CD14-positive monocyte (primary cell): ENCODE measurements at regions not wholly inside any gene's neighbourhood (a gene's known extent, or its start where the extent isn't known, plus 50 kb on each side); places are given as distances from the start of the nearest gene placed in this dataset.

Experiments
- DNase-seq, 3 donors: peaks; one replicate each; pipeline ENCODE4 v3.0.0-alpha.2; 2011 to 2022
- H2AFZ ChIP-seq: 2 replicates; pipeline ENCODE4 v1.6.0; 2012; ENCODE audit warnings: mild to moderate bottlenecking, low read depth, low read length, inconsistent platforms; ENCODE audit not compliant: insufficient read depth, poor library complexity, severe bottlenecking
- H3K27ac ChIP-seq, 2 donors: 1 replicate in 1 of 2; 2 replicates in 1 of 2; pipeline ENCODE4 v1.5.1; 2012 to 2013; ENCODE audit warnings: low read length in 2 of 2, control low read depth in 1 of 2, inconsistent platforms in 1 of 2, low read depth in 1 of 2, mild to moderate bottlenecking in 1 of 2
- H3K27me3 ChIP-seq, 2 donors: one replicate each; pipeline versions ENCODE4 v1.6.0 to v1.6.1; 2011 to 2013; ENCODE audit warnings: low read length in 2 of 2; ENCODE audit not compliant: control insufficient read depth in 2 of 2, insufficient read depth in 2 of 2
- H3K36me3 ChIP-seq, 2 donors: replicated peaks in 1 of 2; 1 replicate in 1 of 2; 2 replicates in 1 of 2; pipeline versions ENCODE4 v1.5.1 to v1.6.1; 2012 to 2013; ENCODE audit warnings: low read length in 2 of 2, control low read depth in 1 of 2, inconsistent platforms in 1 of 2, mild to moderate bottlenecking in 1 of 2; ENCODE audit not compliant: insufficient read depth in 2 of 2, control insufficient read depth in 1 of 2
- H3K4me1 ChIP-seq, 2 donors: 1 replicate in 1 of 2; 2 replicates in 1 of 2; pipeline versions ENCODE4 v1.5.1 to v1.6.1; 2012 to 2013; ENCODE audit warnings: low read length in 2 of 2, control low read depth in 1 of 2, inconsistent platforms in 1 of 2, mild to moderate bottlenecking in 1 of 2, moderate library complexity in 1 of 2; ENCODE audit not compliant: insufficient read depth in 2 of 2, control insufficient read depth in 1 of 2
- H3K4me2 ChIP-seq: replicated peaks from 2 replicates; pipeline ENCODE3; 2012; ENCODE audit warnings: low read length, moderate library complexity, mild to moderate bottlenecking; ENCODE audit not compliant: poor library complexity, severe bottlenecking; ENCODE audit errors: extremely low read depth
- H3K4me3 ChIP-seq, 3 experiments: fragments of 200-600 bp in 1 of 3; sonication (generic) in 1 of 3; replicated peaks in 1 of 3; 1 replicate in 2 of 3; 2 replicates in 1 of 3; pipeline ENCODE4 v1.5.1; 2011 to 2013; ENCODE audit warnings: low read length in 3 of 3, mild to moderate bottlenecking in 3 of 3, control low read depth in 2 of 3, low read depth in 2 of 3, inconsistent platforms in 1 of 3, moderate library complexity in 1 of 3
- H3K79me2 ChIP-seq: 2 replicates; pipeline ENCODE4 v1.6.0; 2012; ENCODE audit warnings: mild to moderate bottlenecking, control low read depth, inconsistent platforms, low read length, moderate library complexity; ENCODE audit not compliant: insufficient read depth
- H3K9ac ChIP-seq: 2 replicates; pipeline ENCODE4 v1.6.0; 2017; ENCODE audit warnings: low read length, mild to moderate bottlenecking; ENCODE audit not compliant: insufficient read depth, poor library complexity, severe bottlenecking
- H3K9me3 ChIP-seq, 2 donors: replicated peaks in 1 of 2; 1 replicate in 1 of 2; 2 replicates in 1 of 2; pipeline versions ENCODE4 v1.5.1 to v1.6.1; 2012 to 2013; ENCODE audit warnings: low read length in 2 of 2, control low read depth in 1 of 2; ENCODE audit not compliant: control insufficient read depth in 1 of 2, insufficient read depth in 1 of 2
- H4K20me1 ChIP-seq: 2 replicates; pipeline ENCODE4 v1.6.0; 2012; ENCODE audit warnings: mild to moderate bottlenecking, low read length, control low read depth, moderate library complexity; ENCODE audit not compliant: insufficient read depth
- H3K27ac Mint-ChIP-seq, 7 donors: one replicate each; pipeline ENCODE4 v1.8.0; 2020; ENCODE audit warnings: mild to moderate bottlenecking in 7 of 7, mixed read lengths in 7 of 7, moderate library complexity in 6 of 7, inconsistent platforms in 2 of 7
- H3K27me3 Mint-ChIP-seq, 3 donors: one replicate each; pipeline ENCODE4 v1.8.0; 2021 to 2022; ENCODE audit warnings: low read depth in 3 of 3, mild to moderate bottlenecking in 3 of 3, mixed read lengths in 3 of 3, moderate library complexity in 3 of 3, inconsistent platforms in 1 of 3
- H3K36me3 Mint-ChIP-seq, 2 donors: one replicate each; pipeline ENCODE4 v1.8.0; 2020; ENCODE audit warnings: mixed read lengths in 2 of 2, inconsistent platforms in 1 of 2, mild to moderate bottlenecking in 1 of 2
- H3K4me1 Mint-ChIP-seq: one replicate; pipeline ENCODE4 v1.8.0; 2020; ENCODE audit warnings: mild to moderate bottlenecking, mixed read lengths
- H3K4me3 Mint-ChIP-seq, 2 donors: one replicate each; pipeline ENCODE4 v1.8.0; 2020; ENCODE audit warnings: mild to moderate bottlenecking in 2 of 2, mixed read lengths in 2 of 2, moderate library complexity in 1 of 2
- H3K9me3 Mint-ChIP-seq, 7 donors: one replicate each; pipeline ENCODE4 v1.8.0; 2020 to 2022; ENCODE audit warnings: mixed read lengths in 7 of 7, mild to moderate bottlenecking in 6 of 7, moderate library complexity in 6 of 7, inconsistent platforms in 2 of 7
- WGBS: methylation state at CpG from one replicate; pipeline ENCODE4 v1.1.5; 2013; ENCODE audit warnings: missing lambda C conversion rate; ENCODE audit not compliant: insufficient coverage; 5-methylcytosine and 5-hydroxymethylcytosine counted together
- intact Hi-C, 2 donors: fragments of 100-400 bp; cut with micrococcal nuclease; formaldehyde crosslinking; loops; one replicate each; pipeline versions ENCODE4 v1.15.0 to v1.15.1; 2023
- TF ChIP-seq, protein P1 (sequence below): fragments of 200-600 bp; IDR thresholded peaks from one replicate; pipeline ENCODE4 v1.8.0; 2022; ENCODE audit warnings: antibody characterized with exemption, mild to moderate bottlenecking

- no peak for DNase-seq
- H2AFZ ChIP-seq: no peak overlapping the region
- H3K27me3 ChIP-seq: no peaks in the 10 kb centered on the region
- TF ChIP-seq, protein P1, sequence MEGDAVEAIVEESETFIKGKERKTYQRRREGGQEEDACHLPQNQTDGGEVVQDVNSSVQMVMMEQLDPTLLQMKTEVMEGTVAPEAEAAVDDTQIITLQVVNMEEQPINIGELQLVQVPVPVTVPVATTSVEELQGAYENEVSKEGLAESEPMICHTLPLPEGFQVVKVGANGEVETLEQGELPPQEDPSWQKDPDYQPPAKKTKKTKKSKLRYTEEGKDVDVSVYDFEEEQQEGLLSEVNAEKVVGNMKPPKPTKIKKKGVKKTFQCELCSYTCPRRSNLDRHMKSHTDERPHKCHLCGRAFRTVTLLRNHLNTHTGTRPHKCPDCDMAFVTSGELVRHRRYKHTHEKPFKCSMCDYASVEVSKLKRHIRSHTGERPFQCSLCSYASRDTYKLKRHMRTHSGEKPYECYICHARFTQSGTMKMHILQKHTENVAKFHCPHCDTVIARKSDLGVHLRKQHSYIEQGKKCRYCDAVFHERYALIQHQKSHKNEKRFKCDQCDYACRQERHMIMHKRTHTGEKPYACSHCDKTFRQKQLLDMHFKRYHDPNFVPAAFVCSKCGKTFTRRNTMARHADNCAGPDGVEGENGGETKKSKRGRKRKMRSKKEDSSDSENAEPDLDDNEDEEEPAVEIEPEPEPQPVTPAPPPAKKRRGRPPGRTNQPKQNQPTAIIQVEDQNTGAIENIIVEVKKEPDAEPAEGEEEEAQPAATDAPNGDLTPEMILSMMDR: no peak
- Mint-ChIP-seq H3K4me1 (no peaks in the 10 kb centered on the region), H3K27ac (no peak overlapping the region), H3K36me3 (peaks cover 2 to 7% of the 10 kb centered on the region in 2 donors), H3K4me3 (no peak overlapping the region), H3K9me3 (no peaks in the 10 kb centered on the region), H3K27me3 (no peaks in the 10 kb centered on the region)
- no peaks in the 10 kb centered on the region for H3K36me3 ChIP-seq
- no peak overlapping the region for H3K9ac ChIP-seq
- intact Hi-C loops: no loop called here
- no peaks in the 10 kb centered on the region for H3K79me2 ChIP-seq
- no peaks in the 10 kb centered on the region for H4K20me1 ChIP-seq
- H3K4me1 ChIP-seq: no peaks in the 10 kb centered on the region
- H3K27ac ChIP-seq: no peak overlapping the region
- 94% methylated on average over 3 of the region's 3 CpGs for WGBS
- no peaks in the 10 kb centered on the region for H3K9me3 ChIP-seq
- no peak overlapping the region for H3K4me3 ChIP-seq
- no peak overlapping the region for H3K4me2 ChIP-seq
Observed at GRCh38 chr7:66871076-66871475, 49.9 kb upstream of the TMEM248 start.
